H9 (cell line): ENCODE measurements at regions not wholly inside any gene's neighbourhood (a gene's known extent, or its start where the extent isn't known, plus 50 kb on each side); places are given as distances from the start of the nearest gene placed in this dataset.

Experiments used
- DNase-seq: peaks from one replicate; pipeline ENCODE4 v3.0.0-alpha.2; 2017
- H2AFZ ChIP-seq: one replicate; pipeline ENCODE4 v1.6.1; 2013; ENCODE audit warnings: mild to moderate bottlenecking, low read length, control low read depth, moderate library complexity
- H2AK5ac ChIP-seq: 2 replicates; pipeline ENCODE4 v1.6.1; 2013; ENCODE audit warnings: low read length, control low read depth, mixed read lengths; ENCODE audit not compliant: insufficient read length
- H2BK120ac ChIP-seq: one replicate; pipeline ENCODE4 v1.6.1; 2013; ENCODE audit warnings: low read depth, mild to moderate bottlenecking, low read length, control low read depth, inconsistent platforms; ENCODE audit not compliant: poor library complexity, severe bottlenecking
- H2BK12ac ChIP-seq: 2 replicates; pipeline ENCODE4 v1.6.1; 2013; ENCODE audit warnings: low read length, control low read depth, mixed read lengths, low read depth; ENCODE audit not compliant: insufficient read length
- H2BK15ac ChIP-seq: 2 replicates; pipeline ENCODE4 v1.6.1; 2013; ENCODE audit warnings: low read depth, low read length, control low read depth
- H2BK20ac ChIP-seq: one replicate; pipeline ENCODE4 v1.6.1; 2013; ENCODE audit warnings: low read depth, mild to moderate bottlenecking, low read length, control low read depth, inconsistent platforms; ENCODE audit not compliant: poor library complexity, severe bottlenecking
- H2BK5ac ChIP-seq: 2 replicates; pipeline ENCODE4 v1.6.1; 2013; ENCODE audit warnings: low read length, control low read depth, mixed read lengths; ENCODE audit not compliant: insufficient read length
- H3K14ac ChIP-seq: 2 replicates; pipeline ENCODE4 v1.6.1; 2013; ENCODE audit warnings: low read length, control low read depth; ENCODE audit not compliant: insufficient read depth
- H3K18ac ChIP-seq: 2 replicates; pipeline ENCODE4 v1.6.1; 2013; ENCODE audit warnings: low read depth, mild to moderate bottlenecking, mixed read lengths, low read length, control low read depth; ENCODE audit not compliant: insufficient read length
- H3K23ac ChIP-seq: 2 replicates; pipeline ENCODE4 v1.6.1; 2013; ENCODE audit warnings: low read length, control low read depth, mixed read lengths, low read depth; ENCODE audit not compliant: insufficient read length
- H3K23me2 ChIP-seq: 2 replicates; pipeline ENCODE4 v1.6.1; 2013; ENCODE audit warnings: low read depth, mild to moderate bottlenecking, mixed read lengths, low read length, control low read depth; ENCODE audit not compliant: insufficient read length, poor library complexity, severe bottlenecking
- H3K27ac ChIP-seq: 2 replicates; pipeline ENCODE4 v1.5.1; 2013; ENCODE audit warnings: low read length, control low read depth, mixed read lengths, low read depth; ENCODE audit not compliant: insufficient read length
- H3K27me3 ChIP-seq: 2 replicates; pipeline ENCODE4 v1.6.1; 2013; ENCODE audit warnings: low read length, control low read depth, inconsistent platforms; ENCODE audit not compliant: insufficient read depth
- H3K4ac ChIP-seq: 2 replicates; pipeline ENCODE4 v1.6.1; 2013; ENCODE audit warnings: low read depth, mild to moderate bottlenecking, control low read depth, inconsistent platforms, low read length, moderate library complexity
- H3K4me1 ChIP-seq: 2 replicates; pipeline ENCODE4 v1.6.1; 2013; ENCODE audit warnings: low read length, control low read depth, inconsistent platforms; ENCODE audit not compliant: insufficient read depth
- H3K4me2 ChIP-seq: 2 replicates; pipeline ENCODE4 v1.6.1; 2013; ENCODE audit warnings: low read length, control low read depth, mixed read lengths; ENCODE audit not compliant: insufficient read length, insufficient read depth
- H3K56ac ChIP-seq: 2 replicates; pipeline ENCODE4 v1.6.1; 2013; ENCODE audit warnings: low read depth, mild to moderate bottlenecking, mixed read lengths, low read length, control low read depth; ENCODE audit not compliant: insufficient read length
- H3K79me1 ChIP-seq: 2 replicates; pipeline ENCODE4 v1.6.1; 2013; ENCODE audit warnings: low read depth, mild to moderate bottlenecking, moderate library complexity, low read length, control low read depth, inconsistent platforms; ENCODE audit not compliant: insufficient read depth, poor library complexity, severe bottlenecking
- H3K79me2 ChIP-seq: 2 replicates; pipeline ENCODE4 v1.6.1; 2013; ENCODE audit warnings: low read length, control low read depth, inconsistent platforms; ENCODE audit not compliant: insufficient read depth
- H3K9ac ChIP-seq: 2 replicates; pipeline ENCODE4 v1.6.1; 2013; ENCODE audit warnings: low read length, control low read depth, mixed read lengths; ENCODE audit not compliant: insufficient read length; ENCODE audit errors: extremely low read depth
- H3K9me3 ChIP-seq: one replicate; pipeline ENCODE4 v1.6.1; 2013; ENCODE audit warnings: low read depth, low read length, inconsistent platforms; ENCODE audit not compliant: control insufficient read depth
- H3T11ph ChIP-seq: one replicate; pipeline ENCODE4 v1.6.1; 2013; ENCODE audit warnings: mild to moderate bottlenecking, low read length, control low read depth, inconsistent platforms
- H4K20me1 ChIP-seq: one replicate; pipeline ENCODE4 v1.6.1; 2013; ENCODE audit not compliant: control insufficient read depth, insufficient read length, insufficient read depth
- H4K5ac ChIP-seq: 2 replicates; pipeline ENCODE4 v1.6.1; 2013; ENCODE audit warnings: low read depth, mild to moderate bottlenecking, mixed read lengths, low read length, control low read depth; ENCODE audit not compliant: insufficient read length
- H4K8ac ChIP-seq: replicated peaks from 2 replicates; pipeline ENCODE4 v1.6.1; 2013; ENCODE audit warnings: low read length, control low read depth, mixed read lengths, low read depth; ENCODE audit not compliant: insufficient read length
- H4K91ac ChIP-seq: 2 replicates; pipeline ENCODE4 v1.6.1; 2013; ENCODE audit warnings: low read depth, mild to moderate bottlenecking, moderate library complexity, mixed read lengths, low read length, control low read depth; ENCODE audit not compliant: insufficient read length
- H3K27ac Mint-ChIP-seq, 3 experiments: 2 replicates in 2 of 3; 3 replicates in 1 of 3; pipeline ENCODE4 v1.8.0; 2020 to 2021; ENCODE audit warnings: mixed read lengths in 3 of 3, mild to moderate bottlenecking in 1 of 3, moderate library complexity in 1 of 3
- H3K27me3 Mint-ChIP-seq: 2 replicates; pipeline ENCODE4 v1.8.0; 2021; ENCODE audit warnings: low read depth, mild to moderate bottlenecking, moderate library complexity, mixed read lengths
- H3K36me3 Mint-ChIP-seq, 3 experiments: 2 replicates in 2 of 3; 3 replicates in 1 of 3; pipeline ENCODE4 v1.8.0; 2020 to 2021; ENCODE audit warnings: low read depth in 3 of 3, mixed read lengths in 3 of 3; ENCODE audit not compliant: insufficient read depth in 1 of 3
- H3K4me1 Mint-ChIP-seq, 2 experiments: 2 replicates each; pipeline ENCODE4 v1.8.0; 2020; ENCODE audit warnings: mixed read lengths in 2 of 2
- H3K4me3 Mint-ChIP-seq, 2 experiments: 2 replicates in 1 of 2; 3 replicates in 1 of 2; pipeline ENCODE4 v1.8.0; 2020 to 2021; ENCODE audit warnings: mild to moderate bottlenecking in 2 of 2, mixed read lengths in 2 of 2, moderate library complexity in 1 of 2
- H3K9me3 Mint-ChIP-seq, 2 experiments: 2 replicates in 1 of 2; 3 replicates in 1 of 2; pipeline ENCODE4 v1.8.0; 2020; ENCODE audit warnings: mild to moderate bottlenecking in 2 of 2, mixed read lengths in 2 of 2, moderate library complexity in 1 of 2
- CTCF ChIP-seq: fragments of 200-600 bp; sonication (generic); conservative IDR thresholded peaks from 3 replicates; pipeline ENCODE4 v1.8.0; 2021; ENCODE audit warnings: antibody characterized with exemption, mild to moderate bottlenecking

- Histone ChIP-seq H3K18ac (no peak overlapping the region), H2AFZ (no peak overlapping the region), H3K23me2 (no peaks in the 10 kb centered on the region), H2AK5ac (no peak overlapping the region), H4K20me1 (no peaks in the 10 kb centered on the region), H3K27ac (no peak overlapping the region), H3K4me1 (peaks cover 5% of the 10 kb centered on the region; the same call in 1 of the 2 replicates), H3K79me1 (no peaks in the 10 kb centered on the region), H4K91ac (no peak overlapping the region), H2BK12ac (no peak overlapping the region), H4K8ac (no peak overlapping the region), H3T11ph (no peak overlapping the region), H4K5ac (no peak overlapping the region), H3K4me2 (no peak overlapping the region), H3K9me3 (no peaks in the 10 kb centered on the region), H3K14ac (no peak overlapping the region), H3K27me3 (no peaks in the 10 kb centered on the region), H2BK120ac (no peak overlapping the region), H3K9ac (no peak overlapping the region), H2BK5ac (no peak overlapping the region), H2BK15ac (no peak overlapping the region), H3K79me2 (no peaks in the 10 kb centered on the region), H3K23ac (no peak overlapping the region), H2BK20ac (no peak overlapping the region), H3K56ac (no peak overlapping the region), H3K4ac (no peak overlapping the region)
- Mint-ChIP-seq H3K27me3 (no peaks in the 10 kb centered on the region), H3K4me1 (peaks cover 16 to 22% of the 10 kb centered on the region in 2 experiments), H3K27ac (no peak overlapping the region), H3K9me3 (no peaks in the 10 kb centered on the region), H3K4me3 (no peak overlapping the region), H3K36me3 (no peaks in the 10 kb centered on the region)
- no peak for DNase-seq
- TF ChIP-seq CTCF: no peak
These were observed 803.3 kb upstream of the CELF4 start for GRCh38 chr18:38368886-38369285.
